ENCODE measurements at regions not wholly inside any gene's neighbourhood (a gene's known extent, or its start where the extent isn't known, plus 50 kb on each side); places are given as distances from the start of the nearest gene placed in this dataset.

- TF ChIP-seq CTCF (IDR thresholded peaks at IDR 0.05) (no peak), POLR2A (IDR thresholded peaks at IDR 0.05) (no peak)
Observed at GRCh38 chr13:47764817-47765216, 236.3 kb downstream of the SUCLA2 start.
